GM21737 (cell line): ENCODE measurements at regions not wholly inside any gene's neighbourhood (a gene's known extent, or its start where the extent isn't known, plus 50 kb on each side); places are given as distances from the start of the nearest gene placed in this dataset.

Source experiments
- ATAC-seq: cut with Tn5 transposase; IDR thresholded peaks from one replicate; pipeline ENCODE4 v1.9.1; 2021; ENCODE audit warnings: mild to moderate bottlenecking, moderate library complexity; ENCODE audit not compliant: unreplicated experiment

DNA sequence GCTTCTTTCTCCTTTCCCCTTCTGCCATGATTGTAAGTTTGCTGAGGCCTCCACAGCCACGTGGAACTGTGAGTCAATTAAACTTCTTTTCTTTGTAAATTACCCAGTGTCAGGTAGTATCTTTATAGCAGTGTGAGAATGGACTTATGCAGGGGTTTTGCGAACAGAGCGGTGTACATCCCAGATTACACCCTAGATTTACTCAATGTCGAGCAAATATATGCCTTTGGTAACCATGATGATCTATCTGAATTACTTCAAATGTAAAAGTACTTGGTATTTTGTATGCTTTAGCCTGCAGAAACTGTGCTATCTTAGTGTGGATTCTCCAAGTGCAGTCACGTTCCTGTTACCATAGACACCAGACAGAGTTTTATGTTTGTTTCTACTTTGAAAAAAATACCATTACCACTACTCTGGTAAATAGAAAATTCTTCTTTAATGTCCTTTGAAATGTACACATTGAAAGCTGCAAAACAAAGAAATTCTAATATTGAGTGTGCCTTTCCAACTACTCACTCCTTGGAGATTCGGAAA is 510.4 kb upstream of the ARGLU1 start:
- no peak for ATAC-seq

DNA sequence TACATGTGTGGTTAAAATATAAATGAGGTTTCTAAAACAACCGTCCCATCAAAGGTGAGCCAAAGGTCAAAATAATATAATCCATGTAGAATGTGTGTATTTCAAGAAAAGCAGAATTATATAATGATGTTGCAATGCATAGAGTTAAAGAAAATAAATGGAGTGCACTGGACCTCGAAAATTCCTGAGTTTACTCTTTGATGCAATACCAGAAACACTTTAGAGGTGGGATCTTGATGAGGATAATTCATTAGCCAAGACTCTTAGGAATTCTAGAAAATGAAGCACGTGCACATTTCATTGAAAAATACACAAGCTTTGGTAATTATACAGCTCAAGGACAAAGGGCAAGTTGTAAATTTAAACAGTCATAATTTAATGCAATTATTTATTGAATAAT is 508.9 kb upstream of the ARGLU1 start:
- no peak for ATAC-seq

DNA sequence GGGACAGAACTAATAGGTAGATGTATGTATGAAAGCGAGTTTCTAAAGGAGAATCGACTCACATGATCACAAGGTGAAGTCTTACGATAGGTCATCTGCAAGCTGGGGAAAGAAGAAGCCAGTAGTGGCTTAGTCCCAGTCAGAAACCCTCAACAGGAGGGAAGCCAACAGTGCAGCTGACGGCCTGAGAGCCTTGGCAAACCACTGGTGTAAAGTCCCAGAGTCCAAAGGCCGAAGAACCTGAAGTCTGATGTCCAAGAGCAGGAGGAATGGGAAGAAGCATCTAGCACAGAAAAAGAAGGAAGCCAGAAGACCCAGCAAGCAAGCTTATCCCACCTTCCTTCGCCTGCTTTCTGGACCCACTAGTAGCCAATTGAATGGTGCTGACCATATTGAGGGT is 507.6 kb upstream of the ARGLU1 start:
- no peak for ATAC-seq

DNA sequence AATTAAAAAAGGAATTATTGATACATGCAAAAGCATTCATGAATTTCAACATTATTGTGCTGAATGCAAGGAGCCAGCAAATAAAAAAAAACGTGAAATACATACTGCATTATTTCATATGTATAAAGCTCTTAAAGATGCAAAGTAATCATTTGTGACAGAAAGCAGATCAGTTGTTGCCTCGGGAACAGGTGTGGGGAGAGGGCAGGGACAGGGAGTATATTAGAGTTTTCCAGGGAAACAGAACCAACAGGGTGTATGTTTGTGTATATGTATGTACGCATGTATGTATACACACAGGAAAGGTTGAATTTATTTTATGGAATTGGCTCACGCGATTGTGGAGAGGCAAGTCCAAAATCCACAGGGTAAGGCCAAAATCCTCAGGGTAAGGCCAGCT is 502.9 kb upstream of the ARGLU1 start:
- ATAC-seq: no peak

DNA sequence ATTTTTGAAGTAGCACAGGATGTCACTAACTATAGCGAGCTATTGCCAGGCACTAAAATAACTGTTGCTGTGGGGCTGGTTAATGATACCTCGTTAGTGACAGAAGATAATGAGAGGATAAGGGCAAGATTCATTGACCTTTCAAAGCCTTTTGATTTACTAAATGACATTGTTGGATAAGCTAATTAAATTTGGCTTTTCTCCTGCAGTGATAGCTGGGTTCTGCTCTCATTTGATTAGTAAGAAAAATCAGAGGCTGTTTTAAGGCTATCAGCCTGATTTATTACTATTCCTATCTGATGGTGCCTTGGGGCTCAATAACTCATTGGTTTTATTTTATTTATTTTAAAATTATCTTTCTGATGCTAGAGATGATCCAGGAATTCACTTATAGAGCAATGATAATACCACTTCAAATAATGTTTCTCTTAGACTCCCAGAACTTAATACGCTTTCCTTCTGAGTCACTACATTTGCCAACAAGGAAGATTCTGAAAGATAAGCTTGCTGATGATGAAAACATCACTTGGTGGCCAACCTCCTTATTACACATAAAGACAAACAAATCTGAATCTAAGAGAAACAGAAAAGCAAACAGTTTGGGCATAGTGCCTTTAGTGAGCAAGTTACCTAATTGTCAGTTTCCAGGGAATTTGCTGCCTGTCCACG is 501.3 kb upstream of the ARGLU1 start:
- ATAC-seq: no peak

DNA sequence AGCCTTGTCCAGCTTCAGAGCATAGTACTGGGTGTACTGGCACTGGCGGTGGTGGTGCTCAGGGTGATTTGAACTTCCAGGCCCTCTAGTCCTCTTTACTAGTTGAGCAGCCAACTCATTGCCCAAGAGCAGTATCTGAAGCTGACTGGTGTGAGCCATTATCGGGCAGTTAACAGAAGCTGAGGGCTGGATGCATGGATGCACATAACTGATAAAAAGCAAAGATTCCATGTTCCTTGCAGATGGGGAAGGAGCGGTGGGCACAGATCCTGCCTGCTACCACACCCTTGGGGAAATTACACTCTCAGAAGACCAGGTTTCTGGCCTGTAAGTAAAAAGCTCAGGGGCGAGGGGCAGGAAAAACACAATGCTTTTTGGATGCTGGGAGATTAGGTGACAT is 499.4 kb upstream of the ARGLU1 start:
- no peak for ATAC-seq

DNA sequence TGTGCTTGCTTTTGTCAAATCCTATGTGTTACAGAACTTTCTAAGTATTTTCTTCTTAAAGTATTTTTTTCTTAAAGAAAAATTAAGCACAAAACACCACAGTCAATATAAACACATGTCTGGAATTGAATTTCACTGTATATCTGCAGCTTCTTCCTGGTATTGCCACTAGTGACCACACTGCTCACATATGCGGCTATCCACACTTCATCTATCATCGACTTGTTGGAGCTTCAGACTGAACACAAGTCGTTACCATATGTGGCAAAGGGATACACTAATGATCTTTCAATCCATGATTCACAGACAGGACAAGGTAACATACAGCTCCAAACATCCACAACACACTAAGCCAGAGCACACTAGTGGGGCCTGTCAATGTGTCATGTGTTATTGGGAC is 498.4 kb upstream of the ARGLU1 start:
- no peak for ATAC-seq

DNA sequence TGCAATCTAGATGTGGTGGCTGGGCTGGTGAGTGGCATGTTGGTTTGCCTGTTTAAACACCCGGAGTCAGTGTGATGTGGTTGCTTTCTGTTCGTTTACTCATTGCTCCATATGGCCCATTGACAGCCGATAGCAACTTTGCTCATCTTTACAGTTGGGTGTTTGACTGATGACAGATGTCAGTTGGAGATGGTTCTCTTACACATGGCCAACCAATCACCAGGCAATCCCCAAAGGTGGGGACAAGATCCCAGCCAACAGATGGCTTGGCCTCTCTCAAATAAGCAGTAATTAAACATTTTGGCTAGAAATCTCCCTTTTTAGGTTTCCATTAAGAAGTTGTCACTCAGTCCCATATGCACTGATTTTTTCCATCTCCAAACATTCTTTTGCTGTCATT is 497.1 kb upstream of the ARGLU1 start:
- no peak for ATAC-seq

DNA sequence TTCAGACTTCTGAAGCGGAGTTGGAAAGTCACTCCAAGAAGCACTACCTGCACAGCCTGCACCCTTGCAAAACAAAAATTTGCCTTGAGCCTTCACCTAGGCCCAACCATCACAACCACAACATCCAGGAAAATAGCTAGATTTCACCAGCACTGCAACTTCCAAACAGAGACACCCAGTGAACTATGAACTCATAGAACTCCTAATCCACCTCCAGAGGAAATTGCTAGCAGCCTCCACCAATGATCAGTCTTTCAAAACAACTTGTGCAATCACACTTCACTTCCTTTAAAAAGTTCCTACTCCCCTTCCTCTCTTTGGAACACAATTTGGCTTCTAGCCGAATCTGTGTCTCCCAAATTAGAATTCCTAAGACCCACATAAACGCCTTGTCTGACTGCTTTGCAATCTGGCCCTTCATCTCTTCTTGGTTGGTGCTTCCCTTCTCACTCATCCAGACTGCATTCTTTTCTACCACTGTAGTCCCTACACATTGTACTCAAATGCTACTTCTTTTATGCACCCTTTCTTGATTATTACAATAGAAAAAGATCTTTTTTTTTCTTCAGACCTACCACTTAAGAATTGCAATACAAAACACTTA is 489.2 kb upstream of the ARGLU1 start:
- ATAC-seq: no peak

DNA sequence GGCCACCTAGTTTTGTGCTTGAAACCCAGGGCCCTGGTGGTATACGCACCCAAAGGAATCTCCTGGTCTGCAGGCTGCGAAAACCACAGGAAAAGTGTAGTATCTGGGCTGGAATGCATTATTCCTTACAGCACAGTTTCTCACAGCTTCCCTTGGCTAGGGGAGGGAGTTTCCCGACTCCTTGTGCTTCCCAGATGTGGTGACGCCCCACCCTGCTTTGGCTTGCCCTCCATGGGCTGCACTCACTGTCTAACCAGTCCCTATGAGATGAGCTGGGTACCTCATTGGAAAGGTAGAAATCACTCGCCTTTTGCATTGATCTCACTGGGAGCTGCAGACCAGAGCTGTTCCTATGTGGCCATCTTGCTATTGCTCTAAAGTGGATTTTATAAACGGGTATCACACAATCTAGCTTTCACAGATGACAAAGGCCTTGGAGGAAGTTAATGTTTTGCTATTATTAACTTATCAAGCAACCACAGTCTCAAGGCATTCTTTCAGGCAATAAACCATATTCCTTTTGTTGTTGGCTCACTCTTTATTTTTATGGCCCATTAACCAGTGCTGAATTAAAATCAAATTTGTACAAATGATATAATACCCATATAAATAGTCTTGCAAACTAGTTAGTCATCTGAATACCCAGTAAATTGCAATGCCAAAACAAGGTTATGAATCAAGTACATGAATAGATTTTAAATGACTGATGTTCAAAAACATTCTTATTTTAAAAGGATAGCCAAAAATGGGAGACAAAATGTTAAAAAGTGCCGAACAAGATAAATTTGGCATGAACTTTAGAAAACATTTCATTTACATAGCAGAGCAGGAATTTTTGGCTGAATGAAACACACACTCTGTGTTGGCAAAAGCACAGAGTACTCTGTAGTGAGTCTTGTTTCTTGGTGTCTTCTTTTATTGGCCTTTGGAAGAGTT is 475.4 kb upstream of the ARGLU1 start:
- no peak for ATAC-seq

DNA sequence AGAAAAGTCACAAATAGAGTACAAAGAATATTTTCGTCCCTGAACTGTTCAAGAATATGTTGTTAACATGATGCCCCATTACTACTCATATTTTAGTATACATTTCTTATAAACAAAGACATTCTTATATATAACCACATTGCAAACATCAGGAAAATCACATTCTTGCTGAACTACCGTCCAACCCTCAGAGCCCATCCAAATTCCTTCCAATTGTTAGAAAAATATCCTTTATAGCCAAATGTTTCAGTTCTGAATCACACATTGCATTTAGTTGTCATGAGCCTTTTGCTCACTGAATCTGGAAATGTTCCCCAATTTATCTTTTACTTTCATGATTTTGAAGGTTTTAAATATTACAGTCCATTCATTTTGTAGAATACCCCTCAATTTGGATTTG is 467.8 kb upstream of the ARGLU1 start:
- ATAC-seq: no peak

DNA sequence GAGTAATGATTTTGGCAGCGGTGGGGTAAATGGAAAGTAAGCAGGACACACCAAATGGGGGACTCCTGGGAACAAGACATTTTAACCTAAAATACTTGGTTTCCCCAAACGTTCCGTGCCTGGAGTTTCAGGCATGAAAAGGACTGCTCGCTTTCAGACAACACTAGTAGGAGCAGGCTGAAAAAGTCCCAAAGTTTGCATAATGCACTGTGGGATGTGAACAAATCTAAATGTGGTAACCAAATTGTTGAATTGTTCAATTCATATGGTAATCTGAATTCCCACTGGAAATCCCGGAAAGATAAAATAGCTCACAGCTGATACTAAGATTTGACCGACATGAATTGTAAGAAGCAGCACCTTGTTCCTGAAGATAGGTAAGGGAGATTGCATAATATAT is 467.2 kb upstream of the ARGLU1 start:
- ATAC-seq: no peak

DNA sequence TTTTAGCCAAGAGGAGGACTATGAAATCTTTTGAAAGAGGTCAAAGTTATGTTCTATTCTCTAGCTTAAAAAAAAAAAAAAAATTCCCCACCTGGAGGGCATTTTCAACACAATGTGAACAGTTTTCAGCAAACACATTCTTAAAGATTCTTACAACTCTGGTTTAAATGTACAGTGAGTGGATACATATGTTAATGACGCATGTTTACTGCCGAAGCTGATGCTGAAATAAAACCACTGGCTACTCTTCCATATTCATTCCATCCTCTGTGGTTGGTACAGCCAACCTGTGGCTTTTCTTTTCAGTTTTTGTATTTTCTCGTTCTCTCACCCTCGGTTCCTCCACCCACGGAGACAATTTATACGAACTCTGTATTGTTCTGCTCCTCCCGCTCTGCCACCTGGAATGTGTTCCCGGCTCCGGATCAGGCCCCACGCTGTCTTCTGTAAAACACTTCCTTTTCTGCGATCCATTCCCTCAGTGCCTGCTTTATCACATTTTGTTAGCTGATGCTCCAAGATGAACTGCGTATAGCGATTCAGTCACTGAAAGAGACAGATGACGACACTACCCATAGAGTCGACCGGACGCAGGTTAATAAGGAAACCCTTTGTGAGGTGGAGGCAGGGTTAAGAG is 466.4 kb upstream of the ARGLU1 start:
- ATAC-seq: no peak

DNA sequence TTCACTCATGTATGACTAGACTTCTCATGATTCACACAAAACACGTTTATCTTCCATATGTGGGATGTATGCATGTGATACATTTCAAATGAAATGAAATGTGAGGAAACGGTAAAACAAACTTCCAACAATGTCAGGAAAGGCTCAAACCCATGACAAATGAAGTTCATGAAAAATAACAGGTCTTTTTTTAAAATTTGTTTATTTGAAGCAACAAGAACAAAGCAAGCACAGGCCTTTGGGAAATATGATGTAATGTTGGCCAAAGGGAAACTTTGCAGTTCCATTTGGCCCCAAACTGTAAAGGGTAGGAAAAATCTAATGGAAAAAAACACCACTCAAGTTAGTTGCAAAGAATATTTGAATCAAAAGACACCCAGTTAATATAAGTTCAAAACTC is 463.8 kb upstream of the ARGLU1 start:
- no peak for ATAC-seq

DNA sequence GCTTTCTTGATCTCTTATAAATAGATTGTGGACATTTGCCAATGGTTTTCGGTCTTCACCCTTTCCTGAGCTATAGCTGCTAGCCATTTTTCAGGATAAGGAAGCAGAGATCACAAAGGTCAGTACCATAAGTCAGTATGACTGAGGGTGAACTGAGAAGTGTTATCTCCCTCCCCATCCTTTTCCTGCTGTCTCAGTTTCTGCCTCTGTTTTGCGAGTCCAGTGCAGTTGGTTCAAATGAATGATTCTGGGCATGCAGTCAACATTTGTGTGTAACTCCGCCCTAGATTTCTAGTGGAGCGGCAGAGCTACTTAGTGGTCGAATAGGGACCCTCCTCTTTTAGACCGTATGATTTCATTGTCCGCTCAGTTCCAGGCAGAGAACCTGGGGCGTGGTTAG is 460.8 kb upstream of the ARGLU1 start:
- ATAC-seq: no peak

DNA sequence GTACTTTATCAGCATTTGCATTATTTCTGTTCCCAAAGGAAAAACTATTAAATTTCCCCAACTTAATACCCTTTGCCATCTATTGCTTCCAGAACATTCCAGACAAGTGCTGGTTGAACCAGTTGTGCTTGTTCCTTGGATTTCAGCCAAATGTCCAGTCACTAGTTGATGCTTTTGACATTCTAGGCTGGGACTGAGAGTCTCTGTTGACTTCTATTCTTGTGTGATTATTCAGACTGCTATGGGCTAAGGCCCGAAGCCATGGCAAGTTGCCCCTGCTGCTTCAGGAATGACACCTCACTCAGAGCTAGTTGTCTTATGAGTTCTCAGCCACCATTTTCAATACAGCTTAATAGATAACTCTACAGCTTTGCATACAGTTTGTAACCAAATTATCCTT is 458.1 kb upstream of the ARGLU1 start:
- no peak for ATAC-seq

DNA sequence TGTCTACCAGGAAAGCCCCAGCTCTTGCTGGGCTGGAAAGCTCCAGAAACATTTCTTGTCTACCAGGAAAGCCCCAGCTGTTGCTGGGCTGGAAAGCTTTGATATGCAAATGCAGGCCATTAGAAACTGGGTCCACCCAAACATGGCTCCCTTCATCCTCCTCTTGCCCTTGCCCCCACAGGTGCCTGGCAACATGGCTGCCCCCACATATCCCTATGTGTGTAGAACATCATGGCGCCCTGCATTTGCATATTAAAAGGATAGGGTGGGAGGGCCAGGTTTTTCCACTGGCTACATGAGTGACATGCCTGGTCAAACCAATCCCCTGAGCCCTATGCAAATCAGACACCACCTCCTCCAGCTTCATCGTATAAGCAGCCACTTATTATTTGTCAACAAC is 455.4 kb upstream of the ARGLU1 start:
- no peak for ATAC-seq

DNA sequence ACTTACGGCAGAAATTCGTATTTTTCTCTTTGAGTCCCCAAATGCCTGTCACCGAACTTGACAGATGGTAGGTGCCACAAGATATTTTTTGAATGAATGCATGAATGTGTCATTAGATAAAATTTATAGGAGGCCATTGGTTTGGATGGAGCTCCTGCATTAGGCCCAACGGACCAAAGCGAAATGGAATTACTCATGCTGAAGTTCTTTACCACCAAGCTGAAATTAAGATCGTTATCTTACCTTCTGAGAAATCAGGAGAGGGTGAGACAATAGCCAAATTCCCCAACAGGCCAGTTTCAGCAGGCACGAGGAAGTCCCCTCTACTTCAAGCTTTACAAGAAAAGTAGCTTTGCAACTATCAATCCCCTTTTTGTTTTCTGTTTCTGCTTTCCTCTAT is 452.5 kb upstream of the ARGLU1 start:
- no peak for ATAC-seq

DNA sequence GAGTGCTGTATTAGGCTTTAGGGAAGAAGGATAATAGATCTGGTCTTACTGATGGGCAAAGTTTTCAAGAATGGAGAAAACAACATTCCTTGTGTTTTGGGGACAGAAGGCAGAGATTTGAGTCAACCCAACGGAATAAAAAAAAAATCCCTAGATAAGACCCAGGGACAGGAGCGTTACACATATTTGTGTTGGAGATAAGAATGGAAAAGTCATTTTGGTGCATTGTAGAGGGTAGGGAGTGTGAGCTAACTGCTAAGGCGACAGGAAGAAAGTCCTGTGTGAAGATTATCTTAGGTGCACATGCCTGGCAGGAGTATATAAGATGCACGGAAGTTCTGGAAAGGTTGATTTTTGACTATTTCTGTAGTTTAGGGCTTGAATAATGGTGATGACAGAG is 450.3 kb upstream of the ARGLU1 start:
- no peak for ATAC-seq

DNA sequence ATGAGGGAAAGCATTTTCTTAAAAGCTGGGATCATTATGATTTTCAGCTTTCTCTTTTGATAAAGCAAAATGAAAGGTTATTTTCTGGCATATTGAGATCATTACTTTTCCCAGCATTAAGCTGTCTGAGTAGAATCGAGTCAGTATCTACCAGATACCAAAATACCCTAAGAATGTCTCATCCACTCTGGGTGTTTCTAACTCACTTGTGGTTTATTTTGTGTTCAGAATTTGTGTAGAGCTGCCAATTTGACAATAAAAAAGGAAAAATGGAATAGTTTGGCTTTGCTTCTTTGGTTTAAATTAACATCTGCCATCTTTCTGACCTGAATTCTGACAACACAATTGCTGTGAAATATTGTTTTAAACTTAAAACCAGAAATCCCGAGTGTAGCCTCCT is 438.7 kb upstream of the ARGLU1 start:
- no peak for ATAC-seq

DNA sequence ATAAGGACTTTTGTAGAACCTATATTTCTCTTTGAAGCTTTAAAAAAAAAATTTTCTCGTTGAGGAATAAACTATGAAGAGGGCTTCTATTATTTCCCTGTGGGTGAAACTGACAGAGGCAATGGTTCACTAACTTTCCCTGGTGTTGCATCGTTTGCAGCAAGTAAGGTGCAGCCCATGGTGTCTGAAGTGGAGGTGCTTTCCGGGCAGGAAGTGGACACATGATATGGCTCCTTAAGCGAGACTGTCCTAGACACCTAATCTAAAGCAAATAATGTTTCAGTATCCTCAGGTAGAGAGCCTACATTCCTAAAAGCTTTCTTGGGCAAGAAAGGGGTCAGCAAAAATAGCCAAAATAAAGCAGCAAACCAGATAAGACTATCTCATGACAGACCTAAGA is 437.6 kb upstream of the ARGLU1 start:
- no peak for ATAC-seq
